ENCODE measurements at regions not wholly inside any gene's neighbourhood (a gene's known extent, or its start where the extent isn't known, plus 50 kb on each side); places are given as distances from the start of the nearest gene placed in this dataset.

GRCh38 chr3:141669434-141669833, 68.7 kb upstream of the RNF7 start:
- no peak for DNase-seq

- DNase-seq: no peak
These were observed 60.4 kb upstream of the RNF7 start for GRCh38 chr3:141677701-141678100.

- DNase-seq: no peak
These were observed 57.3 kb upstream of the RNF7 start for GRCh38 chr3:141680620-141681389.

- no peak for DNase-seq
These were observed 56.7 kb upstream of the RNF7 start for GRCh38 chr3:141681390-141681780.

GRCh38 chr3:141682007-141682406, 56.1 kb upstream of the RNF7 start:
- DNase-seq: no peak

- DNase-seq: no peak
These were observed 55.2 kb upstream of the RNF7 start for GRCh38 chr3:141682921-141683320.

- DNase-seq: no peak
These were observed 53.3 kb upstream of the RNF7 start for GRCh38 chr3:141684758-141685157.

- DNase-seq: peak; percentile 34
These were observed 51.4 kb upstream of the RNF7 start for GRCh38 chr3:141686466-141687291.
